H1 (cell line): ENCODE measurements at regions not wholly inside any gene's neighbourhood (a gene's known extent, or its start where the extent isn't known, plus 50 kb on each side); places are given as distances from the start of the nearest gene placed in this dataset.

Experiments
- CHD7 ChIP-seq: fragments of 300-600 bp; sonication (generic); IDR thresholded peaks from 2 replicates; pipeline ENCODE4 v1.7.1; 2012; ENCODE audit warnings: low read length, moderate library complexity, mild to moderate bottlenecking, inconsistent platforms; ENCODE audit not compliant: insufficient replicate concordance
- POLR2A ChIP-seq, 2 experiments: IDR thresholded peaks; 1 replicate in 1 of 2; 2 replicates in 1 of 2; pipeline ENCODE4 v1.6.1; 2011; ENCODE audit warnings: low read depth in 2 of 2, low read length in 2 of 2, mild to moderate bottlenecking in 2 of 2; ENCODE audit errors: control extremely low read depth in 1 of 2
- POLR2AphosphoS5 ChIP-seq: IDR thresholded peaks from 2 replicates; pipeline ENCODE4 v1.6.1; 2011; ENCODE audit warnings: low read depth, low read length
- RFX5 ChIP-seq: IDR thresholded peaks from 2 replicates; pipeline ENCODE4 v1.6.1; 2011; ENCODE audit warnings: low read depth, low read length, improper control_type of control experiment, borderline replicate concordance
- SAP30 ChIP-seq: fragments of 300-600 bp; sonication (generic); IDR thresholded peaks from 2 replicates; pipeline ENCODE4 v1.7.1; 2012; ENCODE audit warnings: low read length, moderate library complexity, mild to moderate bottlenecking, inconsistent platforms; ENCODE audit not compliant: insufficient read depth, insufficient replicate concordance
- YY1 ChIP-seq: IDR thresholded peaks from 2 replicates; pipeline ENCODE4 v1.6.1; 2011; ENCODE audit warnings: low read depth, mild to moderate bottlenecking, low read length

- TF ChIP-seq SAP30 (no peak), CHD7 (no peak), POLR2AphosphoS5 (no peak), YY1 (no peak), RFX5 (no peak), POLR2A (IDR thresholded peaks at IDR 0.05; ENCODE audit: control extremely low read depth in 1 of 2, low read depth in 2 of 2, low read length in 2 of 2) (no peak)
Observed at GRCh38 chr14:71593966-71594365, 338.3 kb upstream of the RGS6 start (continued).
